Suppressor macrophage (primary cell): ENCODE measurements at regions not wholly inside any gene's neighbourhood (a gene's known extent, or its start where the extent isn't known, plus 50 kb on each side); places are given as distances from the start of the nearest gene placed in this dataset.
"Not testable (repeated sequence)": the region's sequence is repeated elsewhere in the genome, so short reads cannot be mapped to it uniquely, and the experiment has no call there.

Experiments used
- DNase-seq, 4 experiments: peaks; one replicate each; pipeline ENCODE4 v3.0.0-alpha.2; 2020 to 2022

DNA sequence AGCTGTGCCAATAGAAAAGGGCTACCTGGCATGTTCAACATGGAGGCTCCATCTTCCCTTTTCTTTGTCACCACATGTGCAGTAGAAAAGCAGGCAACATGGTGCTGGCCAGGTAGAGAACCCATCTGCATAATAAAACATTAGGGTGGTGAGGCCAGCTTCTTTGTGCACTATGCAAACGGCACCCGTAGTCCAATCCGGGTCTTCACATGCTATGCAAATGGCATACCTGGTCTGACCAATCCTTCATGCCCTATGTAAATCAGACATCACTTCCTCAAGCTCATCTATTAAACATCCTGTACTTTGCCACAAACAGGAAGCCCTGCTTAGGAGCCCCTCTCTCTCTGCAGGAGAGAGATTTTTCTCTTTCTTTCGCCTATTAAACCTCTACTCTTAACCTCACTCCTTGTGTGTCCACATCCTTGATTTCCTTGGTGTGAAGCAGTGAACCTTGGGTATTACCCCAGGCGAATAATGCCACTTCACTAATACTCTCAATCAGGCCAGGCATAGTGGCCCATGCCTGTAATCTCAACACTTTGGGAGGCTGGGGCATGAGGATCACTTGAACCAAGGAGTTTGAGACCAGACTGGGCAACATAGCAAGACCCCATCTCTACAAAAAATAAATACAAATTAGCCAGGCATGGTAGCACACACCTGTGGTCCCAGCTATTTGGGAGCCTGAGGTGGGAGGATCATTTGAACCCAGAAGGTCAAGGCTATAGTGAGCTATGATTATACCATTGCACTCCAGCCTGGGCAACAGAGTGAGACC is 111.3 kb upstream of the MRI1 start:
- DNase-seq: no peak

DNA sequence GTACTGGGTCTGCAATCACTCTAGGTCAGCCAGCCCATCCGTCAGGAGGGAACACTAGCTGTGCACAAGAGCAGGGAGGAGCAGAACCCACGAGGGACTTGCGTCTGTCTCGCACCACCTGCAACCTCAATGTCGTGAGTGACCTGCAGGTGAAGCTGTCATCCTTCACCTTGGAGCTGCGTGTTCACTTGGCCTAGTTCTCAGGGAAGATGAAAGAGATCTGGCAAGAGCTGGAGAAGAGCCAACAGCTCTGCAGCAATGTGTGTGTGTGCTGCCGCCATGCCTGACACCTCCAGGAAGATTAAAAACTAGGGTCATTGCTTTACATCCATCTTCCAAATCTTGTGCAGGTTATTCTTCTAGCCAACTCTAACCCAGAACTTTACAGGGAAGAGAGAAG is 117.6 kb upstream of the MRI1 start:
- DNase-seq: no peak

DNA sequence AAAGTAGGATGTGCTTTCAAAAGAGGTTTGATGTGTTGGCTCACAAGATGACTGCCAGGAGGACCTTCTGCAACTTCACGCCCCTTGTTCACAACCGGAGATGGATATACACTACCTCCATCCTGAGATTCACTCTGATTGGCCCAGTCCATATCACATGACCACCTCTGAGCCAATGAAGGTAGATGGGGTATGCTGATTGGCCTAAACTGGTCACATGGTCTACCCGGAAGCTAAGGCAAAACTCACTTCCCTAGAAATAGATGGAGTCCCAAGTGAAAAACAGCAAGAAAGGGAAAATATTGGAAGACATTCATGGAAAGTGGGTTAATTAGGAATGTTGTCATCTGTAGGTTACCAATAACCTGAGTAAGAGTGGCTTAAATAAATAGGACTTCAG is 119.7 kb upstream of the MRI1 start:
- DNase-seq: no peak

GRCh38 chr19:13640611-13641010 is 123.7 kb upstream of the MRI1 start:
- DNase-seq: no peak

DNA sequence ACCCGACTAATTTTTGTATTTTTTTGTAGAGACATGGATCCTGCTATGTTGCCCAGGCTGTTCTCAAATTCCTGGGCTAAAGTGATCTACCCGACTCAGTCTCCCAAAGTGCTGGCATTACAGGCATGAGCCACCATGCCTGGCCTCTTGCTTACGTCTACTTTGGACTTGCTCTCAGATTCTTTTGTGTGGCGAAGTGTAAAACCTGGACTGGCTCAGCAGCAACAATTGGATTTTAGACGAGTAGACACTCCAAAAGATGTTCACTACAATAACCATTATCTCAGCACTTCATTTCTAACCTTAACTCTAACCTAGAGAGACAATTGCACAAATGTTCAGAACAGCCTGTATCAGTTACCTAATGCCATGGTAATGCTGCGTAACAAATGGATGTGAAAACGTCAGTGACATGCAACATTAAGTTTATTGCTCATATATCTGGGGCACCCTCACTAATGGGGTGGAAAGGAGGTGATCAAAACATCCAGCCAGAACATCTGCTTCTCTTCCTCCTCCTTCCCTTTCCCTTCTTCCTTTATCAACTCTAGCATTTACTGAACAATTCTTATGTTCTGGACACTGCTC is 124.9 kb upstream of the MRI1 start:
- no peak for DNase-seq

GRCh38 chr19:13637664-13638063 is 126.7 kb upstream of the MRI1 start:
- no peak for DNase-seq

DNA sequence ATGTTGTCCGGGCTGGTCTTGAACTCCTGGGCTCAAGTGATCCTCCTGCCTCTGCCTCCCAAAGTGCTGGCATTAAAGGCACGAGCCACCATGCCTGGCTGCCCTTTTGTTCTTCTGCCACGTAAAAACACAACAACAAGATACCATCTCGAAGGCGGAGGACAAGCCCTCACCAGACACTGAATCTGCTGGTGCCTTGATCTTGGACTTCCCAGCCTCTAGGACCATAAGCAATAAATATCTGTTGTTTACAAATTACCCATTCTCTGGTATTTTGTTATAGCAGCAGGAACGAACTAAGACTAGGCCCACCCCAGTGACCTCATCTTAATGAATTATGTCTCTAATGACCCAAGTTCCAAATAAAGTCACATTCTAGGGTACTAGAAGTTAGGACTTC is 128.4 kb upstream of the CACNA1A start:
- no peak for DNase-seq

GRCh38 chr19:13633522-13633922 is 127.2 kb upstream of the CACNA1A start:
- DNase-seq: no peak

DNA sequence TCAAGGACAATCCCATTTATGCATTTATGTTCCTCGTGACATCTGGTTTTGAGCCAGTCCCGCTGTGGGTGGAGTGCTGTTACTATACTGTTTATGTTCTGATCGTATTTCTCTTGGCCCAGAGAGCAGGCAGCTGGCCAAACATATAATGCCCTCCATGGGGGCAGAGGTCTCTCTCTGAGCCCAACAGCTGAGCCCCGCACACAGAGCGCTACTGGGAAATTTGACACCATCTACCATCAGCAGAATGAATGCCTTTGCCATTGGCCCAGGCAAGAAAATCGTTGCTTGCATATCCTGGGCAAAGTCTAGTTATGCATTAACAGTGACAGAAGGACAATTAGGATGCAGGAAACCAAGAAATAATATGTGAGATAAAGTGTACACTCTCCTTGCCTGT is 126.8 kb upstream of the CACNA1A start:
- no peak for DNase-seq

GRCh38 chr19:13632164-13632563 is 125.9 kb upstream of the CACNA1A start:
- DNase-seq: not testable (repeated sequence)

DNA sequence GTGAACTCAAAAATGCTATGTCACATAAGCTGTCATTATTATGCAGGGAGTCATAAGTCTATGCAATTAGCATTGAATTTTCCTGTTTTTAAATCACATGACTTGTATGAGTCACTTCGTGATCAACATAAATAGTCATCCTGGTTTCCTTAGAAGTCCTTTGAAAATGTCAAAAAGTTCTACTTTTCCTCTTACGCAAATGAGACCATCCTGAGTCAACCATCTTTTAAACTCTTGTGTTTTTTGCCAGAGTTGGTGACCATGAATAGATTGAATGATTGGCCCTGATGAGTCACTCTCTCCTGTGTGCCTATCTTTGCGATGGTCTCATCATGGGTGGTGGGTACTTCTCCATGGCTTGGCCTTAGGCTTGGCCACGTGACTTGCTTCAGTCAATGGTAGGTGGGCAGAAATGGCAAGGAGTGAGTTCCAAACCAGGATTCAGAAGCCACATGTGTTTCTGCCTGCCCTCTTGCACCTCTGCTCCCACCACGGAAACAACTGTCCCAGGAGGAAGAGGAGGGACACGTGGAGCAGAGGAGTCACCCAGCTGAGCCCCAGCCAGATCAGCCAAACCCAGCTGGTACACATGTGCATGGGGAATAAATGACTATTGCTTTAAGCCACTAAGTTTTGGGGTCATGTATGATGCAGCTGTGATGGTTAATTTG is 123.5 kb upstream of the CACNA1A start:
- DNase-seq: peak; percentile 9 to 73 (median 38)

- DNase-seq: no peak
These were observed 121.3 kb upstream of the CACNA1A start for GRCh38 chr19:13627531-13627930.

GRCh38 chr19:13623716-13624710 is 117.7 kb upstream of the CACNA1A start:
- no peak for DNase-seq

DNA sequence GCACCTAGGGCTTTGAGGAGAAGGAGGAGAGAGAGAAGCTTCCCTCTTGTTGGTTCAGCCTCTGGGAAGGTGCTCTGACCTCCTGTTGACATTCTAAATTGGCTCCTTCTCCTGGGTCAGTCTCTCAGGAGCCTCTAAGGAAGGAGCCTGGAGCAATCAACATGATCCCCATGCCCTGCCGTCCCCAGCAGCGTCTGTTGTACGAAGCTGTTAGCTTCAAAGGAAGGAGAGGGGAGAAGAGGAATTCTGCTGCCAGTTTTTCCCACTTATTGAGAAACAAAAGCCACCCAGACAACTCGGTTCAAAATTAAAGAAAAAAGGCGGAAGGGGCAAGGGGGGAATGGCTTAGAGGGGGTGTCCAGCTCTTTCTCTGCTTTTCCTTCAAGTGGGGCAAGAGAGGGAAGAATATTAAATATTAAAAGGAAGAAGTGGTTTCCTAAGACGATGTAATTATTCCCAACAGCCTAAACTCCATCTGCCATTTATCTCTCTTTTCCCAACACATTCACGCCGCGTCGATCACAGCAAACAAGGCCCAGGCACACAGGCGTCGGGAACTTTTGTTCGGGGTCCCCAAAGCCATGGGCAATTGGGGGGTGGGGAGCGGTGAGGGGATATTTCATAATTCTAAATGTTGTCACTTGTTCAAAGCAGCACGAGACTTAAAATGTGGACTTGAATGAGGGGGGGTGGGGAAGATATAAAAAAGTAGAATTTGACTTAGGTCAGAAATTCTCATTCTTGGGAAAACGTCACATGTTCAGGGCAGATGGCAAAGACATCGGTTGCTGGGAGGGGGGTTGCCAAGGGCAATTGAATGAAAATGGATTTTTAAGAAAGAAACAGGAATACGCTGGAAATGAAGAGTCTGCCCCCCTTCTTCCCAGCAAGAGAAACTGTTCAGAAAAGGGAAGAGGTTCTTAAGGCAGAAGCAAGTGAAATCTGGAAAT is 116.8 kb upstream of the CACNA1A start:
- peak in 2 of 4 experiments; percentile 18 to 22 for DNase-seq

DNA sequence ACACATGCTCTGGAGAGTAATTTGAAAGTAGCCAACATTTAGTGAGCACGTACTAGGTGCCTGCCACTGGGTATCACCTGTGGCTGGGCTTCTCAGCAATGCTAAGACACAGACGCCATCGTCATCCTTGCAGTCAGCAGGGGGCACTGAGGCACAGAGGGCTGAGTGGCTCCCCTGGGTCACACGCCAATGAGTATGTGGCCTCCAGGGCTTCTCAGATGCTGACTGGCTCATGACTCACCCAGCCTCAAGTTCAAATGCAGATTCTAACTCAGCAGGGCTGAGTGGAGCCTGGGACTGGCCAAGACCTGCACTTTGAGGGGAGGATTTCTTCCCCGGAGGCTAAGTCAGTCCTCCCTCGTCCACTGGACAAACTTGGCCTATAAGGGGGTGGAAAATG is 115.1 kb upstream of the CACNA1A start:
- peak; percentile 32 to 85 (median 52) for DNase-seq

GRCh38 chr19:13619203-13619632 is 112.9 kb upstream of the CACNA1A start:
- peak in 3 of 4 experiments; percentile 2 to 49 (median 36) for DNase-seq

DNA sequence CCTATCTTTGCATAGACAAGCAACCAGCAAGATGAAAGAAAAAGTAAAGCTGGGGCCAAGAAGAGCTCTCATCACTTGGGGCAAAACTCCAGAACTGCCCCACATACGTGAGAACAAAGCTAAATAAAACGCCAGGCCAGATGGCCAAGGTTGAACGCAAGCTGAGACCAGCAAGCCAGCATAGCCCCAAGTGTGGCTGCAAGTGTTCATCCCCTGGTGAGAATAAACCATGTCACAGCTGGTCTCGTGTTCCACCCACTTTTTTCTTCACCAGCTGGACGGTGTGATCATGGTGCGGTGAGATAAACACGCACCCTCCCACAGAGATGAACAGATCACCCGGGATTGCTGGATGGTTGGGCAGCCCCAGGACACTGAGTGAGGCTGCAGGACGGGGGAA is 109.6 kb upstream of the CACNA1A start:
- no peak for DNase-seq

- DNase-seq: no peak
These were observed 107.2 kb upstream of the CACNA1A start for GRCh38 chr19:13613447-13613846.

- DNase-seq: no peak
These were observed 105.3 kb upstream of the CACNA1A start for GRCh38 chr19:13611596-13611995.

DNA sequence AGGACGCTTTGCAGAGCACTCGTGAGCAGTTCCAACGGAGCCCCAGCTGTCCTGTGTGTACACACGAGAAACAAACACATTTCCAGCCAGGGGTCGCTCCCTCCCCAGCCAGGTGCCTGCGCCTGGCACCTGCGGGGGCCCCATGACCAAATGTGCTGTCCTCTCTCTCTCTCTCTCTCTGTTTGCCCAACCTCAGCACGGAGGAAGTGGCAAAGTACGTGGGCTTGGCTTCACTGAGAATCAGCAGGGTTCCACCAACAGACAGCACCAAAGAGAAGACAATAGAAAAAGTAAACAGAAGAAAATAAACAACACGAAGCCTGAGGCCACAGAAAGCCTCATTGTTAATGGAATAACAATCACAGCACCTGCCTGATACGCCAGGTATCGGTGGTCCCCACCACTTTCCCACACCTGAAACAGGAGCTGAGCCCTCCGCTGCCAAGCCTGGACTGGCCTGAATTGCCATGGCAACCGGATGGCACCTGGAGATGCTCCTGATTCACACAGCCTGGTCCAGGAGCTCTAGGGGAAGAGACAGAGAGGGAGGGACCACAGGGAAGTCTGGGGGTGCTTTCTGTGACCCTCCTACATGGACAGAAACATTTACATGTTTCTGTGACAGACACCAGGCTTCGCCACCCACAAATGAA is 103.9 kb upstream of the CACNA1A start:
- peak in 2 of 4 experiments; percentile 11 to 14 for DNase-seq

- DNase-seq: no peak
These were observed 99.9 kb upstream of the CACNA1A start for GRCh38 chr19:13606156-13606555.
